ENCODE measurements at regions not wholly inside any gene's neighbourhood (a gene's known extent, or its start where the extent isn't known, plus 50 kb on each side); places are given as distances from the start of the nearest gene placed in this dataset.
"Not testable (repeated sequence)": the region's sequence is repeated elsewhere in the genome, so short reads cannot be mapped to it uniquely, and the experiment has no call there.

- no peak overlapping the region for H2AFZ ChIP-seq
- H3K9me3 ChIP-seq (ENCODE audit: control insufficient read depth, low read length): no peaks in the 10 kb centered on the region
- H3K27ac ChIP-seq: no peak overlapping the region
- H3K4me1 ChIP-seq: no peaks in the 10 kb centered on the region
- TF ChIP-seq, protein P1, sequence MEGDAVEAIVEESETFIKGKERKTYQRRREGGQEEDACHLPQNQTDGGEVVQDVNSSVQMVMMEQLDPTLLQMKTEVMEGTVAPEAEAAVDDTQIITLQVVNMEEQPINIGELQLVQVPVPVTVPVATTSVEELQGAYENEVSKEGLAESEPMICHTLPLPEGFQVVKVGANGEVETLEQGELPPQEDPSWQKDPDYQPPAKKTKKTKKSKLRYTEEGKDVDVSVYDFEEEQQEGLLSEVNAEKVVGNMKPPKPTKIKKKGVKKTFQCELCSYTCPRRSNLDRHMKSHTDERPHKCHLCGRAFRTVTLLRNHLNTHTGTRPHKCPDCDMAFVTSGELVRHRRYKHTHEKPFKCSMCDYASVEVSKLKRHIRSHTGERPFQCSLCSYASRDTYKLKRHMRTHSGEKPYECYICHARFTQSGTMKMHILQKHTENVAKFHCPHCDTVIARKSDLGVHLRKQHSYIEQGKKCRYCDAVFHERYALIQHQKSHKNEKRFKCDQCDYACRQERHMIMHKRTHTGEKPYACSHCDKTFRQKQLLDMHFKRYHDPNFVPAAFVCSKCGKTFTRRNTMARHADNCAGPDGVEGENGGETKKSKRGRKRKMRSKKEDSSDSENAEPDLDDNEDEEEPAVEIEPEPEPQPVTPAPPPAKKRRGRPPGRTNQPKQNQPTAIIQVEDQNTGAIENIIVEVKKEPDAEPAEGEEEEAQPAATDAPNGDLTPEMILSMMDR (IDR thresholded peaks at IDR 0.05): no peak
- H3K36me3 ChIP-seq (ENCODE audit: control insufficient read depth, insufficient read depth, low read length): no peaks in the 10 kb centered on the region
- H3K27me3 ChIP-seq (ENCODE audit: control insufficient read depth, insufficient read depth, low read length): no peaks in the 10 kb centered on the region
- no peak overlapping the region for H3K9ac ChIP-seq
- no peak overlapping the region for H3K4me2 ChIP-seq (ENCODE audit: low read length)
- H3K4me3 ChIP-seq (ENCODE audit: low read depth, low read length): no peak overlapping the region
- H3K79me2 ChIP-seq: no peaks in the 10 kb centered on the region
Measured at GRCh38 chr2:62642429-62643099, 62.9 kb upstream of the EHBP1 start.

DNA sequence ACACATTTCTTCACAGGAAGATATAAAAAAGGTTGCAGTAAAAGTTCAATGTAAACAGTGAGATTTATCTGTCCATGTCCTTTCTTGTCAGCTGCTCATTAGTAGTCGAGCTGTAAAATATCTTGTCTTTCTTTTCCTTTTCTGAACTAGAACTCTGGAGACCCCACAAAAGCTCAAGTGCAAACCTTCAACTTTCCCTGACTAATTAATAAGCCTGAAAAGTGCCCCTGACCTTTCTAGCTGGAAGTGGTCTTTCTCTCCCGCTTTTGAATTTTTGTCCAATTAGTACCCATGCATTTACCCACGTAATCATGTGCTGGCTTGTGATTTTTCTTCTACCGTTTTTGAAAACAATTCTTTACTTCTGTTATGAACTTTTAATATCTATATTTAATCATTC lies 63.6 kb upstream of the EHBP1 start:
- no peak overlapping the region for H3K4me3 ChIP-seq (ENCODE audit: low read depth, low read length)
- no peaks in the 10 kb centered on the region for H3K4me1 ChIP-seq
- no peaks in the 10 kb centered on the region for H3K36me3 ChIP-seq (ENCODE audit: control insufficient read depth, insufficient read depth, low read length)
- H2AFZ ChIP-seq: no peak overlapping the region
- no peak overlapping the region for H3K27ac ChIP-seq
- TF ChIP-seq, protein P1 (IDR thresholded peaks at IDR 0.05): no peak
- H3K9me3 ChIP-seq (ENCODE audit: control insufficient read depth, low read length): no peaks in the 10 kb centered on the region
- no peaks in the 10 kb centered on the region for H3K27me3 ChIP-seq (ENCODE audit: control insufficient read depth, insufficient read depth, low read length)
- no peaks in the 10 kb centered on the region for H3K79me2 ChIP-seq
- H3K9ac ChIP-seq: no peak overlapping the region
- H3K4me2 ChIP-seq (ENCODE audit: low read length): no peak overlapping the region

- TF ChIP-seq, protein P1 (IDR thresholded peaks at IDR 0.05): no peak
- H3K4me2 ChIP-seq (ENCODE audit: low read length): peak overlapping the region; percentile 25
- H2AFZ ChIP-seq: no peak overlapping the region
- no peak overlapping the region for H3K9ac ChIP-seq
- no peaks in the 10 kb centered on the region for H3K36me3 ChIP-seq (ENCODE audit: control insufficient read depth, insufficient read depth, low read length)
- H3K4me3 ChIP-seq (ENCODE audit: low read depth, low read length): no peak overlapping the region
- H3K27me3 ChIP-seq (ENCODE audit: control insufficient read depth, insufficient read depth, low read length): no peaks in the 10 kb centered on the region
- no peaks in the 10 kb centered on the region for H3K79me2 ChIP-seq
- H3K27ac ChIP-seq: no peak overlapping the region
- no peaks in the 10 kb centered on the region for H3K9me3 ChIP-seq (ENCODE audit: control insufficient read depth, low read length)
- H3K4me1 ChIP-seq: no peaks in the 10 kb centered on the region
Measured at GRCh38 chr2:62641410-62641843, 64.1 kb upstream of the EHBP1 start.

GRCh38 chr2:62631160-62632085 lies 74.1 kb upstream of the EHBP1 start:
- H3K79me2 ChIP-seq: no peaks in the 10 kb centered on the region
- no peaks in the 10 kb centered on the region for H3K27me3 ChIP-seq (ENCODE audit: control insufficient read depth, insufficient read depth, low read length)
- no peaks in the 10 kb centered on the region for H3K36me3 ChIP-seq (ENCODE audit: control insufficient read depth, insufficient read depth, low read length)
- H2AFZ ChIP-seq: no peak overlapping the region
- no peak overlapping the region for H3K9ac ChIP-seq
- TF ChIP-seq, protein P1 (IDR thresholded peaks at IDR 0.05): no peak
- no peaks in the 10 kb centered on the region for H3K9me3 ChIP-seq (ENCODE audit: control insufficient read depth, low read length)
- no peak overlapping the region for H3K4me2 ChIP-seq (ENCODE audit: low read length)
- no peak overlapping the region for H3K4me3 ChIP-seq (ENCODE audit: low read depth, low read length)
- H3K4me1 ChIP-seq: no peaks in the 10 kb centered on the region
- H3K27ac ChIP-seq: no peak overlapping the region

DNA sequence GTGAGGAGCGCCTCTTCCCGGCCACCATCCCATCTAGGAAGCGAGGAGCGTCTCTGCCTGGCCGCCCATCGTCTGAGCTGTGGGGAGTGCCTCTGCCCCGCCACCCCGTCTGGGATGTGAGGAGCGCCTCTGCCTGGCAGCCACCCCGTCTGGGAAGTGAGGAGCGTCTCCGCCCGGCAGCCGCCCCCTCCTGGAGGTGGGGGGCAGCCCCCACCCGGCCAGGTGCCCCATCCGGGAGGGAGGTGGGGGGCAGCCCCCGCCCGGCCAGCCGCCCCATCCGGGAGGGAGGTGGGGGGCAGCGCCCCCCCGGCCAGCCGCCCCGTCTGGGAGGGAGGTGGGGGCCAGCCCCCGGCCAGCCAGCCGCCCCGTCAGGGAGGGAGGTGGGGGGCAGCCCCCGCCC lies 75.3 kb upstream of the EHBP1 start:
- not testable (repeated sequence) for H3K4me1 ChIP-seq; H3K79me2 ChIP-seq; H2AFZ ChIP-seq; H3K4me3 ChIP-seq (ENCODE audit: low read depth, low read length); H3K4me2 ChIP-seq (ENCODE audit: low read length); H3K36me3 ChIP-seq (ENCODE audit: control insufficient read depth, insufficient read depth, low read length); H3K27me3 ChIP-seq (ENCODE audit: control insufficient read depth, insufficient read depth, low read length); H3K9ac ChIP-seq; H3K27ac ChIP-seq; H3K9me3 ChIP-seq (ENCODE audit: control insufficient read depth, low read length)

DNA sequence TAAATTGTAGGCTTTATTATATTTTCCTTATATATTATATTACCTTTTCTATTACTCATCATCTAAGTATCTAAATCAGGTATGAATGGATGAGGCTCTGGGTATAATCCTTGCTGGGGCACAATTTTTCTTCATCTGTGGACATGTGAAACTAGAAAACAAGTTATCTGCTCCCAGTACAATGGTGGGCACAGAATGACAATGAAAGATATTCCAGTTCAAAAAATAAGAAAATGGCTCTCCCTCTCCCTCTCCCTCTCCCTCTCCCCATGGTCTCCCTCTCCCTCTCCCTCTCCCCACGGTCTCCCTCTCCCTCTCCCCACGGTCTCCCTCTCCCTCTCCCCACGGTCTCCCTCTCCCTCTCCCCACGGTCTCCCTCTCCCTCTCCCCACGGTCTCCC lies 76.2 kb upstream of the EHBP1 start:
- H3K79me2 ChIP-seq; H3K36me3 ChIP-seq (ENCODE audit: control insufficient read depth, insufficient read depth, low read length); H3K4me1 ChIP-seq; H3K9me3 ChIP-seq (ENCODE audit: control insufficient read depth, low read length); H2AFZ ChIP-seq; H3K27ac ChIP-seq; H3K4me3 ChIP-seq (ENCODE audit: low read depth, low read length); H3K9ac ChIP-seq; H3K27me3 ChIP-seq (ENCODE audit: control insufficient read depth, insufficient read depth, low read length); H3K4me2 ChIP-seq (ENCODE audit: low read length): not testable (repeated sequence)
